HEK293 (cell line): ENCODE measurements at regions not wholly inside any gene's neighbourhood (a gene's known extent, or its start where the extent isn't known, plus 50 kb on each side); places are given as distances from the start of the nearest gene placed in this dataset.

Experiments
- ZNF621 ChIP-seq: fragments of 450-650 bp; formaldehyde crosslinking; IDR thresholded peaks from 2 replicates; pipeline ENCODE4 v1.5.1; 2017; ENCODE audit warnings: missing biosample characterization, missing genetic modification characterization
- TF ChIP-seq, protein P1 (sequence below): fragments of 450-650 bp; formaldehyde crosslinking; IDR thresholded peaks from 2 replicates; pipeline ENCODE4 v1.5.1; 2016; ENCODE audit warnings: missing biosample characterization, missing genetic modification characterization

DNA sequence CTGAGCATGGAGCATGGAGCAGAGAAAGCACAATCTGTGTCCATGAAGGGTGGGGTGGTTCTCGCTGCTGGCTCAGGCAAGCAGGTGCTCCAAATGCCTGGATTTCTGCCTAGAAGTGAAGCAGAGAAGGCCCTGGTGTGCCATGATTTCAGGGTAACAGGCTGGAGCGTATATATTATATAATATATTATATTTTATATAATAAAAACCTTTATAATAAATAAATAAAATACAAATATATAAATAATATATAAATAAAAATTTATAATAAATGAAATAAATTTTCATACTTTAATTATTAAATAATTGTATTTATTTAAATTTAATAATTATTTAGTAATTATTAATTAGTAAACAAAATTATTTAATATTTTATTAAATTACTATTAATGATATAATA is 707.4 kb upstream of the COX7C start:
- TF ChIP-seq, protein P1, sequence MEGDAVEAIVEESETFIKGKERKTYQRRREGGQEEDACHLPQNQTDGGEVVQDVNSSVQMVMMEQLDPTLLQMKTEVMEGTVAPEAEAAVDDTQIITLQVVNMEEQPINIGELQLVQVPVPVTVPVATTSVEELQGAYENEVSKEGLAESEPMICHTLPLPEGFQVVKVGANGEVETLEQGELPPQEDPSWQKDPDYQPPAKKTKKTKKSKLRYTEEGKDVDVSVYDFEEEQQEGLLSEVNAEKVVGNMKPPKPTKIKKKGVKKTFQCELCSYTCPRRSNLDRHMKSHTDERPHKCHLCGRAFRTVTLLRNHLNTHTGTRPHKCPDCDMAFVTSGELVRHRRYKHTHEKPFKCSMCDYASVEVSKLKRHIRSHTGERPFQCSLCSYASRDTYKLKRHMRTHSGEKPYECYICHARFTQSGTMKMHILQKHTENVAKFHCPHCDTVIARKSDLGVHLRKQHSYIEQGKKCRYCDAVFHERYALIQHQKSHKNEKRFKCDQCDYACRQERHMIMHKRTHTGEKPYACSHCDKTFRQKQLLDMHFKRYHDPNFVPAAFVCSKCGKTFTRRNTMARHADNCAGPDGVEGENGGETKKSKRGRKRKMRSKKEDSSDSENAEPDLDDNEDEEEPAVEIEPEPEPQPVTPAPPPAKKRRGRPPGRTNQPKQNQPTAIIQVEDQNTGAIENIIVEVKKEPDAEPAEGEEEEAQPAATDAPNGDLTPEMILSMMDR (tag by site-specific recombination): no peak
- TF ChIP-seq ZNF621 (tag by site-specific recombination): no peak
